Neural cell (in vitro differentiated cells): ENCODE measurements at regions not wholly inside any gene's neighbourhood (a gene's known extent, or its start where the extent isn't known, plus 50 kb on each side); places are given as distances from the start of the nearest gene placed in this dataset.

Source experiments
- H2AFZ ChIP-seq: fragments of 200-600, 300-800 bp; sonication (generic), shearing (Covaris generic); 2 replicates; pipeline ENCODE4 v1.6.0; 2014; ENCODE audit warnings: low read depth, mild to moderate bottlenecking, antibody characterized with exemption, low read length, moderate library complexity
- H3F3A ChIP-seq: fragments of 200-600 bp; shearing (Covaris generic); 2 replicates; pipeline ENCODE4 v1.6.1; 2016; ENCODE audit warnings: mild to moderate bottlenecking, moderate library complexity, mixed read lengths, antibody characterized with exemption, low read length; ENCODE audit not compliant: insufficient read depth, poor library complexity, severe bottlenecking
- H3K27ac ChIP-seq: fragments of 200-600, 300-800 bp; sonication (generic), shearing (Covaris generic); 2 replicates; pipeline ENCODE4 v1.5.1; 2014; ENCODE audit warnings: mild to moderate bottlenecking, low read length, moderate library complexity
- H3K27me3 ChIP-seq: fragments of 300-800, 200-600 bp; sonication (generic), shearing (Covaris generic); 2 replicates; pipeline ENCODE4 v1.6.0; 2014; ENCODE audit warnings: mild to moderate bottlenecking, low read depth, low read length, moderate library complexity; ENCODE audit not compliant: insufficient read depth
- H3K36me3 ChIP-seq: fragments of 300-800, 200-600 bp; sonication (generic), shearing (Covaris generic); 2 replicates; pipeline ENCODE4 v1.5.1; 2014; ENCODE audit warnings: mild to moderate bottlenecking, antibody characterized with exemption, low read length, moderate library complexity; ENCODE audit not compliant: insufficient read depth
- H3K4me2 ChIP-seq: fragments of 300-800, 200-600 bp; sonication (generic), shearing (Covaris generic); 2 replicates; pipeline ENCODE4 v1.6.0; 2014; ENCODE audit warnings: mild to moderate bottlenecking, low read length
- H3K4me3 ChIP-seq: fragments of 300-800, 200-600 bp; sonication (generic), shearing (Covaris generic); 2 replicates; pipeline ENCODE4 v1.5.1; 2014; ENCODE audit warnings: mild to moderate bottlenecking, low read length, moderate library complexity
- H3K79me2 ChIP-seq: fragments of 200-600 bp; shearing (Covaris generic); replicated peaks from 2 replicates; pipeline ENCODE4 v1.6.0; 2014; ENCODE audit warnings: mild to moderate bottlenecking, low read length, moderate library complexity; ENCODE audit not compliant: insufficient read depth
- H3K9ac ChIP-seq: fragments of 300-800, 200-600 bp; sonication (generic), shearing (Covaris generic); 2 replicates; pipeline ENCODE4 v1.6.1; 2016; ENCODE audit warnings: mild to moderate bottlenecking, low read length, mixed read lengths
- H3K9me2 ChIP-seq: fragments of 200-600 bp; shearing (Covaris generic); 2 replicates; pipeline ENCODE4 v1.6.1; 2016; ENCODE audit warnings: mild to moderate bottlenecking, low read length, mixed read lengths; ENCODE audit not compliant: insufficient read depth
- H3K9me3 ChIP-seq: fragments of 200-600, 300-800 bp; sonication (generic), shearing (Covaris generic); 2 replicates; pipeline ENCODE4 v1.6.1; 2016; ENCODE audit warnings: mild to moderate bottlenecking, mixed run types, low read length, moderate library complexity, mixed read lengths
- H4K20me1 ChIP-seq: fragments of 200-600 bp; shearing (Covaris generic); 2 replicates; pipeline ENCODE4 v1.6.1; 2016; ENCODE audit warnings: mild to moderate bottlenecking, mixed run types; ENCODE audit not compliant: insufficient read depth
- EP300 ChIP-seq: fragments of 450-650 bp; conservative IDR thresholded peaks from 2 replicates; pipeline ENCODE4 v1.6.1; 2014; ENCODE audit warnings: antibody characterized with exemption, mild to moderate bottlenecking, moderate library complexity; ENCODE audit not compliant: poor library complexity, severe bottlenecking
- EZH2 ChIP-seq: fragments of 200-600, 300-800 bp; shearing (Covaris generic), sonication (generic); IDR thresholded peaks from 2 replicates; pipeline ENCODE4 v1.6.1; 2014; ENCODE audit warnings: antibody characterized with exemption, low read length, borderline replicate concordance, mild to moderate bottlenecking; ENCODE audit not compliant: insufficient read depth, poor library complexity, severe bottlenecking
- MXI1 ChIP-seq: fragments of 450-650 bp; conservative IDR thresholded peaks from 2 replicates; pipeline ENCODE4 v1.6.1; 2014; ENCODE audit warnings: antibody characterized with exemption, mild to moderate bottlenecking; ENCODE audit not compliant: poor library complexity, severe bottlenecking
- POLR2AphosphoS5 ChIP-seq: IDR thresholded peaks from 2 replicates; pipeline ENCODE4 v1.6.1; 2012
- RAD21 ChIP-seq: fragments of 450-650 bp; conservative IDR thresholded peaks from 2 replicates; pipeline ENCODE4 v1.6.1; 2014; ENCODE audit warnings: antibody characterized with exemption, mild to moderate bottlenecking, moderate library complexity
- SMC3 ChIP-seq: fragments of 450-650 bp; conservative IDR thresholded peaks from 2 replicates; pipeline ENCODE4 v1.6.1; 2014; ENCODE audit warnings: antibody characterized with exemption, mild to moderate bottlenecking, moderate library complexity; ENCODE audit not compliant: poor library complexity
- TAF1 ChIP-seq: IDR thresholded peaks from 2 replicates; pipeline ENCODE4 v1.6.1; 2012; ENCODE audit warnings: low read depth
- TF ChIP-seq, protein P1 (sequence below): IDR thresholded peaks from 2 replicates; pipeline ENCODE4 v1.6.1; 2012; ENCODE audit warnings: borderline replicate concordance
- TF ChIP-seq, protein P2 (sequence below): fragments of 450-650 bp; IDR thresholded peaks from 2 replicates; pipeline ENCODE4 v1.5.1; 2014; ENCODE audit warnings: antibody characterized with exemption, mild to moderate bottlenecking, moderate library complexity; ENCODE audit not compliant: poor library complexity, severe bottlenecking

DNA sequence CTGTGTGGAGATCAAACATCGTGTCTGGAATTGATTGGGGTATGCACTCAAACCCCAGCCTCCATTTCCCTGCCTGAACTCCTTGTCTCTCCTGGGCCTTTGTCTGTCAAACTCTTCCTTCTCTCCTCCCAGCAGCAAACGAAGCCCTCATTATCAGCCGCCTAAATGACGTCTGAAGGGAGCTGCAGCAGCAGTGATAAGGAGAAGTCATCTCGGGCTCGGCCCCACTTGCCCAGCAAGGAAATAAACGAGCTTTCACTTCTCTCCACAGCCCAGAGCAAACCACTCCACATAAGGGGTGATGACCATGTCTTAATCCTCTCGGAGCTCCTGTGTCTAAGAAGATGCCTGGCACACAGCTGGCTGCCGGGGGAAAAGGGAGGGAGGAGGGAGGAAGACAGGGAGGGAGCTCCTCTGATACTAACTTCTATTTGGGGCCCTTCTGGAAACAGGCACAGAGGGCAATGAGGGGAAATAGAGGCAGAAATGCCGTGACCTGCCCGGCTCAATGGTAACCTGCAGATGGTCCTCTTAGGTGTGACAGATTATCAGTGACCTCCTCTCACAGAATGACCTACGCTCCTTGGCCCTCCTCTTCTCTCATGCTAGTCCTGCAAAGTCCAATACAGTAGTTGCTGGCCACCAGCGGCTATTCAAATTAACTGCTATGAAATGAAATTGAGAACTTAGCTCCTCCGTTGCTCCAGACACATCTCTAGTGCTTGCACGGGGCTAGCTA is 100.4 kb downstream of the PXDC1 start:
- no peak overlapping the region for H3K4me2 ChIP-seq
- H3K36me3 ChIP-seq: no peaks in the 10 kb centered on the region
- no peak overlapping the region for H2AFZ ChIP-seq
- H3F3A ChIP-seq: no peaks in the 10 kb centered on the region
- H3K9me2 ChIP-seq: no peaks in the 10 kb centered on the region
- no peak overlapping the region for H3K27ac ChIP-seq
- H3K27me3 ChIP-seq: no peaks in the 10 kb centered on the region
- H3K9me3 ChIP-seq: no peaks in the 10 kb centered on the region
- no peaks in the 10 kb centered on the region for H3K79me2 ChIP-seq
- H3K9ac ChIP-seq: no peak overlapping the region
- no peak overlapping the region for H3K4me3 ChIP-seq
- TF ChIP-seq MXI1 (no peak), RAD21 (no peak), TAF1 (no peak), EZH2 (no peak), POLR2AphosphoS5 (no peak), EP300 (no peak), SMC3 (no peak)
- TF ChIP-seq, protein P1, sequence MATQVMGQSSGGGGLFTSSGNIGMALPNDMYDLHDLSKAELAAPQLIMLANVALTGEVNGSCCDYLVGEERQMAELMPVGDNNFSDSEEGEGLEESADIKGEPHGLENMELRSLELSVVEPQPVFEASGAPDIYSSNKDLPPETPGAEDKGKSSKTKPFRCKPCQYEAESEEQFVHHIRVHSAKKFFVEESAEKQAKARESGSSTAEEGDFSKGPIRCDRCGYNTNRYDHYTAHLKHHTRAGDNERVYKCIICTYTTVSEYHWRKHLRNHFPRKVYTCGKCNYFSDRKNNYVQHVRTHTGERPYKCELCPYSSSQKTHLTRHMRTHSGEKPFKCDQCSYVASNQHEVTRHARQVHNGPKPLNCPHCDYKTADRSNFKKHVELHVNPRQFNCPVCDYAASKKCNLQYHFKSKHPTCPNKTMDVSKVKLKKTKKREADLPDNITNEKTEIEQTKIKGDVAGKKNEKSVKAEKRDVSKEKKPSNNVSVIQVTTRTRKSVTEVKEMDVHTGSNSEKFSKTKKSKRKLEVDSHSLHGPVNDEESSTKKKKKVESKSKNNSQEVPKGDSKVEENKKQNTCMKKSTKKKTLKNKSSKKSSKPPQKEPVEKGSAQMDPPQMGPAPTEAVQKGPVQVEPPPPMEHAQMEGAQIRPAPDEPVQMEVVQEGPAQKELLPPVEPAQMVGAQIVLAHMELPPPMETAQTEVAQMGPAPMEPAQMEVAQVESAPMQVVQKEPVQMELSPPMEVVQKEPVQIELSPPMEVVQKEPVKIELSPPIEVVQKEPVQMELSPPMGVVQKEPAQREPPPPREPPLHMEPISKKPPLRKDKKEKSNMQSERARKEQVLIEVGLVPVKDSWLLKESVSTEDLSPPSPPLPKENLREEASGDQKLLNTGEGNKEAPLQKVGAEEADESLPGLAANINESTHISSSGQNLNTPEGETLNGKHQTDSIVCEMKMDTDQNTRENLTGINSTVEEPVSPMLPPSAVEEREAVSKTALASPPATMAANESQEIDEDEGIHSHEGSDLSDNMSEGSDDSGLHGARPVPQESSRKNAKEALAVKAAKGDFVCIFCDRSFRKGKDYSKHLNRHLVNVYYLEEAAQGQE: no peak
- TF ChIP-seq, protein P2, sequence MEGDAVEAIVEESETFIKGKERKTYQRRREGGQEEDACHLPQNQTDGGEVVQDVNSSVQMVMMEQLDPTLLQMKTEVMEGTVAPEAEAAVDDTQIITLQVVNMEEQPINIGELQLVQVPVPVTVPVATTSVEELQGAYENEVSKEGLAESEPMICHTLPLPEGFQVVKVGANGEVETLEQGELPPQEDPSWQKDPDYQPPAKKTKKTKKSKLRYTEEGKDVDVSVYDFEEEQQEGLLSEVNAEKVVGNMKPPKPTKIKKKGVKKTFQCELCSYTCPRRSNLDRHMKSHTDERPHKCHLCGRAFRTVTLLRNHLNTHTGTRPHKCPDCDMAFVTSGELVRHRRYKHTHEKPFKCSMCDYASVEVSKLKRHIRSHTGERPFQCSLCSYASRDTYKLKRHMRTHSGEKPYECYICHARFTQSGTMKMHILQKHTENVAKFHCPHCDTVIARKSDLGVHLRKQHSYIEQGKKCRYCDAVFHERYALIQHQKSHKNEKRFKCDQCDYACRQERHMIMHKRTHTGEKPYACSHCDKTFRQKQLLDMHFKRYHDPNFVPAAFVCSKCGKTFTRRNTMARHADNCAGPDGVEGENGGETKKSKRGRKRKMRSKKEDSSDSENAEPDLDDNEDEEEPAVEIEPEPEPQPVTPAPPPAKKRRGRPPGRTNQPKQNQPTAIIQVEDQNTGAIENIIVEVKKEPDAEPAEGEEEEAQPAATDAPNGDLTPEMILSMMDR: no peak
- no peaks in the 10 kb centered on the region for H4K20me1 ChIP-seq

DNA sequence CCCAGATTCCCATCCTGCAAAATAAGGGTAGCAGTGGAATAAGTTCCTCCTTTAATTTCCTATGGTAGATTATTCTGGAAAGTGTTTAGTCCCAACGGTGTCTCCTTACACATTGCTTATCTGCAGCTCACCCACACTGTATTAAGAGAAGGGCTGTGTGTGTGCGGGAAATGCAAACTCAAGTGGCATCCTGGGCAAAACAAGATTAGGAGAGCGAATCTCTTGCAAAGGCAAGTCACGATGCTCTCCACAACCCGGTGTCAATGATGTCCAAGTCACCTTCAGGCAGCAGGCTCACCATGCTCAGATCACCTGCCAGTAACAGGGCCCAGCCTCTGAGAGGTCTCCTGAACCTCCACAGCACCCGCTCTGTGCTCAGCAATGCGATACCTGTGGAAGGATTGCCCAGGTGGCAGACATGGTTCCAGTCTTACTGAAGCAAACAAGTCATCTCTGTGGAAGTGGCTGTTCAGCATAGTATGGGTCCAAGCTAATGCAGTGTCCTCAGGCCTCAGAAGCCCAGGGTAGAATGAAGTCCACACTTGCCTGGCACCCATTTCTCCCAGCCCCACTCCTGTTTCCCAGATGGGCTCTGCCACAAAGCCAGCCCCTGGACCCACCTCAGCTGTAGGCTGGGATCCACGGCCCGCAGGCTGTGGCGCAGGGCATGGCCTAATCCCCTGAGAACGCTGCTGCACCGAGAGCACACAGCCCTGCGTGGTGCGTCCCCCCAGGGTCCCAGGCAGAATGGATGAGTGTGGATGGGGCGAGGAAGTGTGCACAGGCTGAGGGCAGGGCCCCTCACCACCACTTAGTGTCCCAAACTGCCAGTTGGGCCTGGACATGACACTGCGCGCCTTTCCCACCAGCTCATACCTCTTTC is 101.2 kb downstream of the PXDC1 start:
- H2AFZ ChIP-seq: no peak overlapping the region
- no peak overlapping the region for H3K27ac ChIP-seq
- no peaks in the 10 kb centered on the region for H4K20me1 ChIP-seq
- H3K79me2 ChIP-seq: no peaks in the 10 kb centered on the region
- no peaks in the 10 kb centered on the region for H3K9me3 ChIP-seq
- no peak overlapping the region for H3K4me2 ChIP-seq
- no peaks in the 10 kb centered on the region for H3K27me3 ChIP-seq
- no peak overlapping the region for H3K4me3 ChIP-seq
- no peak overlapping the region for H3K9ac ChIP-seq
- no peaks in the 10 kb centered on the region for H3F3A ChIP-seq
- TF ChIP-seq SMC3 (no peak), EZH2 (no peak), EP300 (no peak), RAD21 (no peak)
- TF ChIP-seq, protein P1: no peak
- TF ChIP-seq, protein P2: no peak
- H3K9me2 ChIP-seq: no peaks in the 10 kb centered on the region
- no peaks in the 10 kb centered on the region for H3K36me3 ChIP-seq
